ENCODE measurements at regions not wholly inside any gene's neighbourhood (a gene's known extent, or its start where the extent isn't known, plus 50 kb on each side); places are given as distances from the start of the nearest gene placed in this dataset.

GRCh38 chr6:5923840-5924239 lies 82.9 kb downstream of the NRN1 start:
- Histone ChIP-seq H3K4me1 (ENCODE audit: insufficient read depth, low read length, severe bottlenecking) (no peaks in the 10 kb centered on the region), H2AFZ (ENCODE audit: low read length) (no peak overlapping the region), H3K27me3 (ENCODE audit: insufficient read depth, low read length) (no peaks in the 10 kb centered on the region; the same call in 1 of the 2 replicates), H3K9ac (ENCODE audit: low read length) (no peak overlapping the region), H3F3A (ENCODE audit: insufficient read depth, low read length) (no peaks in the 10 kb centered on the region), H3K4me3 (ENCODE audit: low read depth, low read length, poor library complexity, severe bottlenecking) (no peak overlapping the region), H4K20me1 (ENCODE audit: insufficient read depth, low read length) (no peaks in the 10 kb centered on the region), H3K36me3 (ENCODE audit: insufficient read depth, low read length) (no peaks in the 10 kb centered on the region; the same call in 1 of the 2 replicates), H3K79me2 (ENCODE audit: insufficient read depth, low read length) (no peaks in the 10 kb centered on the region), H3K9me2 (ENCODE audit: low read depth, low read length) (no peaks in the 10 kb centered on the region), H3K4me2 (ENCODE audit: low read length) (no peak overlapping the region), H3K27ac (ENCODE audit: low read depth, low read length, poor library complexity, severe bottlenecking) (no peak overlapping the region), H3K9me3 (ENCODE audit: low read length) (no peaks in the 10 kb centered on the region)
- TF ChIP-seq EZH2 (IDR thresholded peaks at IDR 0.05; ENCODE audit: borderline replicate concordance, low read length) (no peak), CTCF (IDR thresholded peaks at IDR 0.05; ENCODE audit: low read length) (no peak)

- no peaks in the 10 kb centered on the region for H4K20me1 ChIP-seq (ENCODE audit: insufficient read depth, low read length)
- no peak for TF ChIP-seq CTCF (IDR thresholded peaks at IDR 0.05; ENCODE audit: low read length)
- no peak for TF ChIP-seq EZH2 (IDR thresholded peaks at IDR 0.05; ENCODE audit: borderline replicate concordance, low read length)
- no peak overlapping the region for H3K27ac ChIP-seq (ENCODE audit: low read depth, low read length, poor library complexity, severe bottlenecking)
- no peaks in the 10 kb centered on the region for H3F3A ChIP-seq (ENCODE audit: insufficient read depth, low read length)
- no peak overlapping the region for H3K4me3 ChIP-seq (ENCODE audit: low read depth, low read length, poor library complexity, severe bottlenecking)
- no peaks in the 10 kb centered on the region; the same call in 1 of the 2 replicates for H3K36me3 ChIP-seq (ENCODE audit: insufficient read depth, low read length)
- no peak overlapping the region for H3K9ac ChIP-seq (ENCODE audit: low read length)
- no peak overlapping the region for H2AFZ ChIP-seq (ENCODE audit: low read length)
- no peaks in the 10 kb centered on the region for H3K9me2 ChIP-seq (ENCODE audit: low read depth, low read length)
- no peaks in the 10 kb centered on the region for H3K79me2 ChIP-seq (ENCODE audit: insufficient read depth, low read length)
- no peaks in the 10 kb centered on the region; the same call in 1 of the 2 replicates for H3K27me3 ChIP-seq (ENCODE audit: insufficient read depth, low read length)
- H3K4me2 ChIP-seq (ENCODE audit: low read length): no peak overlapping the region
- H3K4me1 ChIP-seq (ENCODE audit: insufficient read depth, low read length, severe bottlenecking): no peaks in the 10 kb centered on the region
- H3K9me3 ChIP-seq (ENCODE audit: low read length): no peaks in the 10 kb centered on the region
These were observed 84.5 kb downstream of the NRN1 start for GRCh38 chr6:5922230-5922629.

- Histone ChIP-seq H3K9me2 (ENCODE audit: low read depth, low read length) (no peaks in the 10 kb centered on the region), H3K27ac (ENCODE audit: low read depth, low read length, poor library complexity, severe bottlenecking) (no peak overlapping the region), H3K9ac (ENCODE audit: low read length) (no peak overlapping the region), H3K4me3 (ENCODE audit: low read depth, low read length, poor library complexity, severe bottlenecking) (no peak overlapping the region), H3K27me3 (ENCODE audit: insufficient read depth, low read length) (no peaks in the 10 kb centered on the region), H4K20me1 (ENCODE audit: insufficient read depth, low read length) (no peaks in the 10 kb centered on the region), H3K79me2 (ENCODE audit: insufficient read depth, low read length) (no peaks in the 10 kb centered on the region), H3K9me3 (ENCODE audit: low read length) (no peaks in the 10 kb centered on the region), H3K4me2 (ENCODE audit: low read length) (no peak overlapping the region), H2AFZ (ENCODE audit: low read length) (no peak overlapping the region), H3F3A (ENCODE audit: insufficient read depth, low read length) (no peaks in the 10 kb centered on the region), H3K4me1 (ENCODE audit: insufficient read depth, low read length, severe bottlenecking) (no peaks in the 10 kb centered on the region), H3K36me3 (ENCODE audit: insufficient read depth, low read length) (no peaks in the 10 kb centered on the region)
- TF ChIP-seq EZH2 (IDR thresholded peaks at IDR 0.05; ENCODE audit: borderline replicate concordance, low read length) (no peak), CTCF (IDR thresholded peaks at IDR 0.05; ENCODE audit: low read length) (no peak)
These were observed 97.0 kb downstream of the NRN1 start for GRCh38 chr6:5909721-5910120.

Measured in OCI-LY1 (cell line).